GM21717 (cell line): ENCODE measurements at regions not wholly inside any gene's neighbourhood (a gene's known extent, or its start where the extent isn't known, plus 50 kb on each side); places are given as distances from the start of the nearest gene placed in this dataset.
A peak's percentile ranks its signal among the peaks of the same experiment; 100 is the strongest.

Experiments
- ATAC-seq: cut with Tn5 transposase; IDR thresholded peaks from one replicate; pipeline ENCODE4 v1.9.1; 2021; ENCODE audit warnings: mild to moderate bottlenecking, moderate library complexity; ENCODE audit not compliant: unreplicated experiment

GRCh38 chr5:65068410-65068809 is 299.7 kb downstream of the CWC27 start:
- ATAC-seq: peak; percentile 40

DNA sequence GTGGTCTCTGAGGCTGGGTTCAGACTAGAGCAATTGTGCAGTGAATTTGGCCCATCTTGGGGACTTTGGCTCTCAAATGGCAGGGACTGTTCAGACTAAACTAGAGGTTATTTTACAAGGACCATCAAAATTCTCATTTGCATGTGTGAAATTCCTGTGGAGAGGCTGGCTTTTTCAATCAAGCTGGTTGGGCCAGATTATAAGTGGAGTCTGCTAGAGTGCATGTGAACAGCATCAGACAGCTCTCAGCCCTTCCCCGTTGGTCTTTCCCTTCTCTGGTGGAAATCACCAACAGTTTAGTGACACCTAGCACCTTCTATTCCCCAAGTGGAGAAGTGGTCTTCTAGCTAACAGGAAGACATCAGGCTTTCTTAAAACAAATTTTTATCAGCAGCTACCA is 301.3 kb downstream of the CWC27 start:
- ATAC-seq: no peak

- no peak for ATAC-seq
Measured at GRCh38 chr5:65072850-65073249, 304.1 kb downstream of the CWC27 start.

GRCh38 chr5:65073250-65073661 is 304.5 kb downstream of the CWC27 start:
- no peak for ATAC-seq

GRCh38 chr5:65075623-65076250 is 307.0 kb downstream of the CWC27 start:
- no peak for ATAC-seq

DNA sequence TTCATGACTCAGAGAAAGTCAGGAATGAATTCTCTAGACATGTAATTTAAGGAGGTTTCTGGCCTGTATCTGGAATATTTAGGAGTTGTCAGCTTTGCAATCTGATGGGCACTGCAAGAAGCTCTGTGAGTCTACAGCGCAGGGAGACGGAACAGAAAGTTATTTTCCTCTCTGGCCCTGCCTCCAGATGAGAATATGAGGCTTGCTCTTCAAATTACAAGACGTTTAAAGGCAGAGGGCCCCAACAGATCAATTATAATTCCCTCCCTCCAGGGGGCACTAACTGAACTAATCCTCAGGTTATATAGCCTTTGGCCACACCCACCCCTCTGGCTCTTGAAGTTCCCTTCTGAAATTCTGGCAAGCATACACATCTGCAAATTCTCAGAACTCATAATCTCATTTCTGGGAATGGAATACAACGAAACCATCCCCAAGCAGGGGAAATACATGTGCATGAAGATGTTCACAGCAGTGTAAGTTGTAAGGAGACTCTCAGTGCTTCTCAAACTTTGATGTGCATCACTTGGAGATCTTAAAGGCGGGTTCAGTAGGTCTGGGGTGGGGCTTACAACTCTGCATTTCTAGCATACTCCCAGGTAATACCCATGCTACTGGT is 307.6 kb downstream of the CWC27 start:
- peak; percentile 75 for ATAC-seq

- ATAC-seq: no peak
Measured at GRCh38 chr5:65077653-65078052, 308.9 kb downstream of the CWC27 start.

- no peak for ATAC-seq
Measured at GRCh38 chr5:65078331-65078730, 309.6 kb downstream of the CWC27 start.

- no peak for ATAC-seq
Measured at GRCh38 chr5:65081071-65081470, 312.3 kb downstream of the CWC27 start.

DNA sequence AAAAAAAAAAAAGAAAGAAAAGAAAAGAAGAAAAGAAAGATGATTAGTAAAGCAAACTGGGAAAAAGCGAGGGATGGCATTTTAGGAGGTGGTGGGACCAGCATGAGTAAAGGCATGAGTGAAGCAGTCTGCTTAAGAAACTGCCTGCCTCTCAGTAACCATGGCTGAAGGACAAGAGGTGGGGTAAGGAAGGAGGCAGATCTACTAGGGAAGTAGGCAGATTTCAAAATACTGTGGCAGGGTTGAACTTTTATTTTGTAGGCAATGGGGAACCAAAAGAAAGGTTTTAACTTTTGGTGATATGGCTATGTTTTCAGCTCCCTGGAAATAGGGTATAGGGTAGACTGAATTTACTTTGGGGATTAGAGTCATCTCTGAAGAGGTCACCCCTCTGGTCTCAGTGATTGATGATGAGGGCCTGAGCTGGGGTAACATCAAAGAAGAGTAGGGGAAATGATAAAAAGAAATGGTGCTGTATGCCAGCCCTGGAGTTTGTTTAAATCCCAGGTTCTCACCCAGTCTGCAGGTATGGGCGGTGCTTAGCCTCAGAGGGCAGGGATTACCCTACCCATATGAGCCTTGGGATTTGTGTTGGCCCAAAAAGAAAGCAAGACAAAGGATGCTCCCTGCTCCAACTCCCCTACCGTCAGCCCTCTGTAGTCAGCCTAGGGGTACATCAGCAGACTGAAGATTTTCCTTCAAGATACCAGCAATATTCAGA is 316.2 kb downstream of the CWC27 start:
- no peak for ATAC-seq

- ATAC-seq: no peak
Measured at GRCh38 chr5:65085516-65085850, 316.8 kb downstream of the CWC27 start.

GRCh38 chr5:65086234-65086890 is 317.6 kb downstream of the CWC27 start:
- ATAC-seq: no peak

DNA sequence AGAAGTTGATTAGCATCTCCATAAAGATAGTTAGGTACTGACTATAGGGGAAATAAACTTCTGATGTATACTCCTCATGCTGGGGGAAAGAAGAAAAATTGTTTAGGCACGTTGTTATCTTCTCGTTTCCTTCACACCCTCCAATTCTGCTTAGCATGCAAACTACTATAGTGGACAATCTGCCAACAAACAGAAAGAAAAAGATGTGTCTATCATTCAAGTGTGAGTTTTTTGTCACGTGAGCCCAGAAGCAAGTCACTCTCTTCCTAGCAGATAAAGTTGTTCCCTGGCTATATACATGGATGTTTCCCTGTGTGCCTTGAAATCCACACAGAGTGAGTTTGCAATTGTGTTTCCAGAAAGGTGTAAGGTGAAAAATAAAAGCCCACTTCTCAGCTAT is 318.4 kb downstream of the CWC27 start:
- ATAC-seq: no peak

DNA sequence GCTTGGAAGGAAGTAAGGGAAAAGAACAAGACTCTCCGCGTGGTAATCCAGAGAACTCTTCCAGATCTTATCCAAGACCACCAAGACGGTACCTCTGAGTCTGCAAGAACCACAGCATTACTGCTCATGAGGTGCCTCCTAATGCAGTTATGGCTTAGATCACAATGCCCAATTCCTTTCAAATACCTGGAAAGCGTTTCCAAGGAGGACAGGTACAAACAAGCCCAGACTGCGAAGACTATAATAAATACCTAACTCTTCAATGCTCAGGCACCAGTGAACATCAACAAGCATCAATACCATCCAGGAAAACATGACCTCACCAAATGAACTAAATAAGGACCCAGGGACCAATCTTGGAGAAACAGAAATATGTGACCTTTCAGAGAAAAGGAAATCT is 325.5 kb downstream of the CWC27 start:
- no peak for ATAC-seq

GRCh38 chr5:65098393-65098792 is 329.7 kb downstream of the CWC27 start:
- no peak for ATAC-seq
